SJSA1 (cell line): ENCODE measurements at regions not wholly inside any gene's neighbourhood (a gene's known extent, or its start where the extent isn't known, plus 50 kb on each side); places are given as distances from the start of the nearest gene placed in this dataset.

ENCODE experiments used
- DNase-seq, 2 experiments: peaks; one replicate each; pipeline ENCODE4 v3.0.0-alpha.2; 2015 to 2020; ENCODE audit warnings: low spot score in 2 of 2, low read depth in 1 of 2
- H3K27ac ChIP-seq: fragments of 250-450 bp; sonication (Bioruptor Pico); 2 replicates; pipeline ENCODE4 v1.5.1; 2020; ENCODE audit warnings: mild to moderate bottlenecking, moderate library complexity
- H3K27me3 ChIP-seq: fragments of 250-450 bp; sonication (Bioruptor Pico); replicated peaks from 2 replicates; pipeline ENCODE4 v1.5.1; 2020; ENCODE audit warnings: mild to moderate bottlenecking, moderate library complexity
- H3K36me3 ChIP-seq: fragments of 250-450 bp; sonication (Bioruptor Pico); 2 replicates; pipeline ENCODE4 v1.5.1; 2020; ENCODE audit warnings: mild to moderate bottlenecking
- H3K4me1 ChIP-seq: fragments of 250-450 bp; sonication (Bioruptor Pico); replicated peaks from 2 replicates; pipeline ENCODE4 v1.6.1; 2021; ENCODE audit warnings: mild to moderate bottlenecking
- H3K4me3 ChIP-seq: fragments of 250-450 bp; sonication (Bioruptor Pico); 2 replicates; pipeline ENCODE4 v1.5.1; 2020; ENCODE audit warnings: mild to moderate bottlenecking
- H3K9me3 ChIP-seq: fragments of 250-450 bp; sonication (Bioruptor Pico); replicated peaks from 2 replicates; pipeline ENCODE4 v1.5.1; 2020; ENCODE audit warnings: mild to moderate bottlenecking

- DNase-seq: no peak
- H3K4me3 ChIP-seq: no peak overlapping the region
- no peaks in the 10 kb centered on the region for H3K27me3 ChIP-seq
- no peaks in the 10 kb centered on the region for H3K36me3 ChIP-seq
- no peak overlapping the region for H3K27ac ChIP-seq
- H3K9me3 ChIP-seq: no peaks in the 10 kb centered on the region
- no peaks in the 10 kb centered on the region for H3K4me1 ChIP-seq
Observed at GRCh38 chr6:149179431-149179830, 138.1 kb upstream of the TAB2 start.

DNA sequence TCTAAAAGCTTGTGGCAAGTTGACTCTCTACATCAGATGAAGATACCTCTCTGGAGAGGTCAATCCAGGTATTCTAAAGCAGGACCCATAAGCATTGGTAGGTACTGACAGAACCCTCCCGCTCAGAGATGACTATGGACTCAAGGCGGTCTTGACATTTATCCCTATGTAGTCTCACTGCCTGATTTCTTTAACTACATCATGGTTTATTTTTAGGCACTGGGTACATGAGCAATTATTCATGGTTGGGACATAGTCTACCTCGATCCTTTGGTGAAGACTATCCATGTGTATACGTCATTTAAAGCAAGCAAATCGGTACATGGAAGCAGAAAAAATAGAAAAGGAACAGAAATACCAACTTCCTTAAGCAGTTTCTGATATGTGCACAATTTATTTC lies 136.2 kb upstream of the TAB2 start:
- Histone ChIP-seq H3K4me1 (no peaks in the 10 kb centered on the region), H3K27ac (no peak overlapping the region), H3K36me3 (no peaks in the 10 kb centered on the region), H3K4me3 (no peak overlapping the region), H3K9me3 (no peaks in the 10 kb centered on the region; the same call in 1 of the 2 replicates), H3K27me3 (no peaks in the 10 kb centered on the region)
- DNase-seq: no peak

GRCh38 chr6:149182262-149182661 lies 135.2 kb upstream of the TAB2 start:
- Histone ChIP-seq H3K4me3 (no peak overlapping the region), H3K36me3 (no peaks in the 10 kb centered on the region), H3K4me1 (no peaks in the 10 kb centered on the region), H3K27me3 (no peaks in the 10 kb centered on the region), H3K27ac (no peak overlapping the region), H3K9me3 (no peaks in the 10 kb centered on the region; the same call in 1 of the 2 replicates)
- no peak for DNase-seq

DNA sequence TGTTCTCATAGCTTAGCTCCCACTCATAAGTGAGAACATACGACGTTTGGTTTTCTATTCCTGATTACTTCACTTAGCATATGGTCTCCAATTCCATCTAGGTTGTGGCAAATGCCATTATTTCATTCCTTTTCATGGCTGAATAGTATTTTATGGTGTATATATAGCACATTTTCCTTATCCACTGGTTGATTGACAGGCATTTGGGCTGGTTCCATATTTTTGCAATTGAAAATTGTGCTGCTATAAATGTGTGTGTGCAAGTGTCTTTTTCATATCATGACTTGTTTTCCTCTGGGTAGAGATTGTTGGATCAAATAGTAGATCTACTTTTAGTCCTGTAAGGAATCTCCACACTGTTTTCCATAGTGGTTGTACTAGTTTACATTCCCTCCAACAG lies 133.0 kb upstream of the TAB2 start:
- Histone ChIP-seq H3K9me3 (no peaks in the 10 kb centered on the region; the same call in 1 of the 2 replicates), H3K4me1 (no peaks in the 10 kb centered on the region), H3K27ac (no peak overlapping the region), H3K36me3 (no peaks in the 10 kb centered on the region), H3K4me3 (no peak overlapping the region), H3K27me3 (no peaks in the 10 kb centered on the region)
- no peak for DNase-seq

- Histone ChIP-seq H3K27ac (no peak overlapping the region), H3K4me3 (no peak overlapping the region), H3K9me3 (no peaks in the 10 kb centered on the region; the same call in 1 of the 2 replicates), H3K36me3 (no peaks in the 10 kb centered on the region), H3K27me3 (no peaks in the 10 kb centered on the region), H3K4me1 (no peaks in the 10 kb centered on the region)
- no peak for DNase-seq
Observed at GRCh38 chr6:149185799-149186357, 131.6 kb upstream of the TAB2 start.

GRCh38 chr6:149186873-149187272 lies 130.6 kb upstream of the TAB2 start:
- H3K36me3 ChIP-seq: no peaks in the 10 kb centered on the region
- no peak overlapping the region for H3K27ac ChIP-seq
- H3K4me3 ChIP-seq: no peak overlapping the region
- H3K9me3 ChIP-seq: no peaks in the 10 kb centered on the region; the same call in 1 of the 2 replicates
- no peaks in the 10 kb centered on the region for H3K4me1 ChIP-seq
- DNase-seq: no peak
- H3K27me3 ChIP-seq: no peaks in the 10 kb centered on the region

DNA sequence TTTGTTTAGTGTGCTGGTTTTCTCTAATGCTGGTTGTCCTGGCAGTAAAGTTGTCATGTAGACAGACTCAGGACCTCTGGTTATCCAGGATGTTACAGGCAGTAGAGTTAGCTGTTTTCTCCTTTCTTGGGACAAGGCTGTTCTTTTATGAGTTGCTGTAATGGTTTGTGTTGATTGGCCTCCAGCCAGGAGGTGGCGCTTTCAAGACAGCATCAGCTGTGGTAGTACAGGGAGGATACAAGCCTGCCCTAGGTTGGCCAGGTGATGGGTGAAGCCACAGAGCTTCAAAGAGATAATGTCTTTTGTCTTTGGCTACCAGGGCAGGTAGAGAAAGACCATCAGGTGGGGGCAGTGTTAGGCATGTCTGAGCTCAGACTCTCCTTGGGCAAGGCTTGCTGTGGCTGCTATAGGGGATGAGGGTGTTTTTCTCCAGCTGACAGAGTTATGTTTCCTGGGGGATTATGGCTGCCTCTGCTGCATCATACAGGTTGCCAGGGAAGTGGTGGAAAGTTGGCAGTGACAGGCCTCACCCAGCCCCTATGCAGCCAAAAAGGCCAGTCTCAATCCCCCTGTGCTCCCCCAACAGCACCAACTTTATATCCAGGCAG lies 127.2 kb upstream of the TAB2 start:
- H3K36me3 ChIP-seq: no peaks in the 10 kb centered on the region
- H3K27ac ChIP-seq: no peak overlapping the region
- no peaks in the 10 kb centered on the region for H3K4me1 ChIP-seq
- H3K4me3 ChIP-seq: no peak overlapping the region
- H3K27me3 ChIP-seq: no peaks in the 10 kb centered on the region
- no peak for DNase-seq
- H3K9me3 ChIP-seq: no peaks in the 10 kb centered on the region; the same call in 1 of the 2 replicates

DNA sequence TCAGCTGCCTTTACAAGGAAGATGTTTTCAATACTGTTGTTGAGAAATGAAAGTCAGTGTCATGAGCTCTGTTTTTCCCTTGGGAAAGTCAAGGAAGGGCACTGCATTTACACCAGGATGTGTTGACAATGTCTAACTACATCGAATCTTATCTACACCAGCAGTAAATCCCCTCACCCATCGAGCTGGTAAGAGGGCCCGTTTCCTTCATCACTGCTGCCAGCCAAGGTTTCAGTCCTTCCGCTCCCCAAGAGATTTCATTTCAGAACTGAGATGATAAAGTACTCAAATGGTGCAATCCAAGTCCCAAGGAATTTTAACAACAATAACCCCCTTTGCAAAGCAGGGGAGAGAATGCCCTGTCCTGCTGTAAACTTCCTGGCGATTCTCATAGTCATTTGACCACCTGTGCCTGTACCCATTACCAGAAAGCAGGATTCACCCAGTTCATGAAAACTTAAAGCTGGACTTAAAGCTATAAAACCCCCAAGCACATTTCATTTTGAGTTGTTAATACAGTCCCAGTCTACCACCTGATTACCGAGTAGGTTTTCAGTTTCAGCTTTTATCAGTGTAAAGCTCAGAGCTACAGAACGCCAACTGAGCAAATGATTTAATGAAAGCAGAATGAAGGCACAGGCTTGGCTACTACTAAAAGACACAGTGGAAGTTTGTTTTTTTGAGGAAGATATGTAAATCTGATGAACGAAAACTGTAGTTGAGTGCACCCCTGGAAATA lies 122.5 kb upstream of the TAB2 start:
- DNase-seq: no peak
- no peak overlapping the region for H3K27ac ChIP-seq
- no peaks in the 10 kb centered on the region for H3K4me1 ChIP-seq
- no peak overlapping the region for H3K4me3 ChIP-seq
- no peaks in the 10 kb centered on the region for H3K36me3 ChIP-seq
- H3K9me3 ChIP-seq: no peaks in the 10 kb centered on the region
- no peaks in the 10 kb centered on the region for H3K27me3 ChIP-seq

DNA sequence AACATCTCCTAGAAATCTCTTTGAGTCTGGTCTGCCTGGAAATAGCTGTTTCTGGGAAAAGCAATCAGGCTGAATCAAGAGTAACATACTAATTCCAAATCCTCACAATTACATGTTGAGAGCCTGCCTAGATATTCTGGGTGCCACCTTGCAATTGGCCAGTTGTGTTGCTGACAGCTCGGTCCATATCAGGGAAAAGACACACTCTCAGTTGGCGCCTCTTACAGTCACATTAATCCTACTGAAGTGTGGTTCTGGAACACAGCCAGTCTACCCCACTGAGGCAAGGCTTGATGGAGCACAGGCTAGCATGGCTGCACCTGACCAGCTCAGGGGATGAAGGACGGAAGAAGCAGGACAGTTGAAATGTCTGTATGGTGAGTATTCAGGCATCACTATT lies 121.4 kb upstream of the TAB2 start:
- Histone ChIP-seq H3K4me3 (no peak overlapping the region), H3K27me3 (no peaks in the 10 kb centered on the region), H3K9me3 (no peaks in the 10 kb centered on the region), H3K4me1 (no peaks in the 10 kb centered on the region), H3K27ac (no peak overlapping the region), H3K36me3 (no peaks in the 10 kb centered on the region)
- no peak for DNase-seq

GRCh38 chr6:149197482-149197881 lies 120.0 kb upstream of the TAB2 start:
- Histone ChIP-seq H3K4me3 (no peak overlapping the region), H3K4me1 (no peaks in the 10 kb centered on the region), H3K36me3 (no peaks in the 10 kb centered on the region), H3K27me3 (no peaks in the 10 kb centered on the region), H3K9me3 (no peaks in the 10 kb centered on the region), H3K27ac (no peak overlapping the region)
- no peak for DNase-seq

DNA sequence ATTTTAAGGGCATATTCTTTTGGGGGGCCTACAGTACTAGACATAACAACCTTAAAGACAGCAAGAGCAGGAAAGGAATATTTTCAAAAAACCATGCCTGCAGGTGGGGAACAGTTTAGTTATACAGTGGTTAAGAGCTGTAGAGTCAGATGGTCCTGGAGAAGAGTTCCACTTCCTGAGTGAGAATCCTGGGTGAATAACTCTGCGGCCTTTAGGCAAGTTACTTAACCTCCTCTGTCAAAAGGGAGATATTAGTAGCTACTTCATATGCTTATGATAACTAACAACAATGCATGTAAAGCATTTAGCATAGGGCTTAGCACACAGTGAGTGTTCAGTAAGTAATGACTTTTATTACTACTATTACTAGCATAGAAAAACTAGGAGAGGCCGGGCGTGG lies 119.2 kb upstream of the TAB2 start:
- H3K4me3 ChIP-seq: no peak overlapping the region
- no peak overlapping the region for H3K27ac ChIP-seq
- DNase-seq: no peak
- H3K27me3 ChIP-seq: no peaks in the 10 kb centered on the region
- no peaks in the 10 kb centered on the region for H3K36me3 ChIP-seq
- H3K9me3 ChIP-seq: no peaks in the 10 kb centered on the region
- H3K4me1 ChIP-seq: no peaks in the 10 kb centered on the region

DNA sequence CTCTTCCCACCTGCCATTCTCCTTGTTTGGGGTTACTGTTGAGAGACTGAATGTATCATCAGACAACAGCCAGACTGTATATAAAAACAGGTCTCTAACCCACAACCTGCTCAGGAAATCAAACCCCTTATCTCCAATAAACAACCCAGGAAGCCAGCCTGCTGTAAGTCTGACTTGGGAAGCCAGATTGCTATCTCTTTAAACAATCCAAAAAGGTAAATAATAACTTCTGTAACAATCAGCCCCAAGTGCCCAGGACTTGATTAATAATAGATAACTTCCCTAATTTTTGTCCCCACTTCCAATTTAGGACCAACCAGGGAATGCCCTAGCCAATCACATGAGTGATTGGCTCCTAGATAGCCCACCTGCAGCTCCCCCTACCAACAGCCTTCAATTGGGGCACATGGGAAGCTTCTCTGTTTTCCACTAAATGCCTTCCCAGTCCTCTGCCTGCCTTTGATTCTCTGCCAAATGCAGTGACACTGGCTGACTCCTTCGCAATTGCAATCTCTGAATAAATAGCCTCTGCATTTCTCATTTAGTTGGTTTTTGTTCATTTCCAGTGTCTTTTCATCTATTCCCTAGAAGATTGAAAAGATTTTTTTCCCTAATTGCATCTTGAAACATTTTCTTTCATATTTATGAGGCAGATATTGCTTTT lies 117.1 kb upstream of the TAB2 start:
- no peaks in the 10 kb centered on the region for H3K27me3 ChIP-seq
- H3K36me3 ChIP-seq: no peaks in the 10 kb centered on the region
- no peaks in the 10 kb centered on the region for H3K4me1 ChIP-seq
- no peak overlapping the region for H3K27ac ChIP-seq
- no peaks in the 10 kb centered on the region for H3K9me3 ChIP-seq
- no peak overlapping the region for H3K4me3 ChIP-seq
- no peak for DNase-seq

- no peaks in the 10 kb centered on the region for H3K9me3 ChIP-seq
Observed at GRCh38 chr6:149201068-149201655, 116.3 kb upstream of the TAB2 start.

GRCh38 chr6:149202100-149202499 lies 115.4 kb upstream of the TAB2 start:
- DNase-seq: no peak
- no peak overlapping the region for H3K4me3 ChIP-seq
- no peaks in the 10 kb centered on the region for H3K36me3 ChIP-seq
- no peaks in the 10 kb centered on the region for H3K27me3 ChIP-seq
- no peaks in the 10 kb centered on the region for H3K4me1 ChIP-seq
- no peak overlapping the region for H3K27ac ChIP-seq
- H3K9me3 ChIP-seq: no peaks in the 10 kb centered on the region

More at GRCh38 chr6:149201068-149201655, 116.3 kb upstream of the TAB2 start:
- H3K27me3 ChIP-seq: no peaks in the 10 kb centered on the region
- DNase-seq: no peak
- no peak overlapping the region for H3K27ac ChIP-seq
- H3K4me1 ChIP-seq: no peaks in the 10 kb centered on the region
- H3K36me3 ChIP-seq: no peaks in the 10 kb centered on the region
- H3K4me3 ChIP-seq: no peak overlapping the region
